Endothelial cell of umbilical vein (primary cell): ENCODE measurements at regions not wholly inside any gene's neighbourhood (a gene's known extent, or its start where the extent isn't known, plus 50 kb on each side); places are given as distances from the start of the nearest gene placed in this dataset.

ENCODE experiments used
- BruUV-seq: library from RNA; stranded (reverse); fragments of 400-500 nt; replicated peaks from 2 replicates; lab custom pipeline; 2021; lab: Mats Ljungman, UMichigan
- CTCF ChIA-PET: fragments of 300-600, 350-600 bp; sonication (Branson Sonifier 250); formaldehyde crosslinking; loops from one replicate; lab custom pipeline; 2021; ENCODE audit warnings: antibody characterized with exemption, inconsistent platforms; lab: Charles Lee
- POLR2A ChIA-PET: fragments of 300-600, 350-600 bp; sonication (Branson Sonifier 250); formaldehyde crosslinking; loops from one replicate; lab custom pipeline; 2021; ENCODE audit warnings: antibody characterized with exemption, inconsistent platforms; lab: Charles Lee
- DNase-seq: peaks from one replicate; pipeline ENCODE4 v3.0.0-alpha.2; 2011; ENCODE audit warnings: low read depth, low spot score
- FAIRE-seq: peaks from 2 replicates; lab custom pipeline; 2011; peaks lifted over from hg19 to GRCh38; lab: Jason Lieb, UNC
- H2AFZ ChIP-seq: 2 replicates; pipeline ENCODE4 v1.6.0; 2012; ENCODE audit warnings: low read depth, low read length, control low read depth, inconsistent platforms
- H3K27ac ChIP-seq: 2 replicates; pipeline ENCODE4 v1.5.1; 2011; ENCODE audit warnings: low read depth, mild to moderate bottlenecking, control low read depth, low read length, moderate library complexity; ENCODE audit not compliant: insufficient read depth
- H3K27me3 ChIP-seq, 2 experiments: 2 replicates each; pipeline versions ENCODE4 v1.6.0 to v1.6.1; 2011; ENCODE audit warnings: low read length in 2 of 2, mixed read lengths in 1 of 2; ENCODE audit not compliant: control insufficient read depth in 2 of 2, insufficient read depth in 2 of 2
- H3K36me3 ChIP-seq, 2 experiments: 2 replicates in 1 of 2; 3 replicates in 1 of 2; pipeline ENCODE4 v1.5.1; 2011; ENCODE audit warnings: low read length in 2 of 2, mild to moderate bottlenecking in 1 of 2, moderate library complexity in 1 of 2; ENCODE audit not compliant: control insufficient read depth in 2 of 2, insufficient read depth in 2 of 2; ENCODE audit errors: extremely low read depth in 1 of 2
- H3K4me1 ChIP-seq: 3 replicates; pipeline ENCODE4 v1.5.1; 2011; ENCODE audit warnings: mild to moderate bottlenecking, low read length; ENCODE audit not compliant: control insufficient read depth, insufficient read depth; ENCODE audit errors: extremely low read depth
- H3K4me2 ChIP-seq: 2 replicates; pipeline ENCODE4 v1.6.1; 2011; ENCODE audit warnings: low read length, control low read depth, mixed read lengths; ENCODE audit not compliant: insufficient read depth
- H3K4me3 ChIP-seq, 3 experiments: fragments of 200-600 bp in 1 of 3; sonication (generic), shearing (Covaris generic) in 1 of 3; replicated peaks in 1 of 3; 2 replicates each; pipeline ENCODE4 v1.5.1; 2011 to 2016; ENCODE audit warnings: control low read depth in 3 of 3, low read length in 3 of 3, mild to moderate bottlenecking in 2 of 3, inconsistent platforms in 1 of 3, low read depth in 1 of 3, moderate library complexity in 1 of 3; ENCODE audit not compliant: insufficient read depth in 1 of 3
- H3K79me2 ChIP-seq: 2 replicates; pipeline ENCODE4 v1.6.0; 2012; ENCODE audit warnings: low read length, inconsistent platforms; ENCODE audit not compliant: control insufficient read depth, insufficient read depth
- H3K9ac ChIP-seq: replicated peaks from 2 replicates; pipeline ENCODE3; 2011; ENCODE audit warnings: low read length, control low read depth; ENCODE audit not compliant: insufficient read depth; ENCODE audit errors: extremely low read depth
- H3K9me1 ChIP-seq: replicated peaks from 3 replicates; pipeline ENCODE4 v1.6.0; 2011; ENCODE audit warnings: mild to moderate bottlenecking, low read length; ENCODE audit not compliant: control insufficient read depth, insufficient read depth; ENCODE audit errors: extremely low read depth
- H3K9me3 ChIP-seq: replicated peaks from 2 replicates; pipeline ENCODE4 v1.5.1; 2012; ENCODE audit warnings: low read length, inconsistent platforms; ENCODE audit not compliant: control insufficient read depth, insufficient read depth
- H4K20me1 ChIP-seq: replicated peaks from 2 replicates; pipeline ENCODE3; 2011; ENCODE audit warnings: mild to moderate bottlenecking, low read length; ENCODE audit not compliant: control insufficient read depth, insufficient read depth; ENCODE audit errors: extremely low read depth
- CTCF ChIP-seq, 2 donors: IDR thresholded peaks; 1 replicate in 1 of 2; 2 replicates in 1 of 2; pipeline ENCODE4 v1.5.1; 2011; ENCODE audit warnings: low read length in 2 of 2, mild to moderate bottlenecking in 2 of 2, moderate library complexity in 2 of 2, control low read depth in 1 of 2, inconsistent platforms in 1 of 2, low read depth in 1 of 2; ENCODE audit not compliant: insufficient read depth in 1 of 2; ENCODE audit errors: extremely low read depth in 1 of 2
- EZH2 ChIP-seq: IDR thresholded peaks from 2 replicates; pipeline ENCODE4 v1.6.1; 2012; ENCODE audit warnings: borderline replicate concordance, low read depth, mild to moderate bottlenecking, moderate library complexity, low read length, inconsistent platforms; ENCODE audit not compliant: severe bottlenecking
- FOS ChIP-seq: IDR thresholded peaks from 2 replicates; pipeline ENCODE4 v1.6.1; 2011; ENCODE audit warnings: mild to moderate bottlenecking, low read length, moderate library complexity, borderline replicate concordance; ENCODE audit not compliant: insufficient read depth
- GATA2 ChIP-seq: IDR thresholded peaks from 2 replicates; pipeline ENCODE4 v1.7.0; 2011; ENCODE audit warnings: low read depth, mild to moderate bottlenecking, moderate library complexity, mixed read lengths, low read length; ENCODE audit not compliant: insufficient read length, insufficient read depth
- JUN ChIP-seq: IDR thresholded peaks from 2 replicates; pipeline ENCODE4 v1.6.1; 2011; ENCODE audit warnings: borderline replicate concordance, low read depth; ENCODE audit not compliant: insufficient read length, insufficient read depth
- MAX ChIP-seq: IDR thresholded peaks from 2 replicates; pipeline ENCODE4 v1.6.1; 2011; ENCODE audit not compliant: insufficient read depth, insufficient read length
- MYC ChIP-seq: IDR thresholded peaks from one replicate; pipeline ENCODE4 v1.6.1; 2011; ENCODE audit warnings: mild to moderate bottlenecking, low read depth, low read length
- POLR2A ChIP-seq: IDR thresholded peaks from 2 replicates; pipeline ENCODE4 v1.6.1; 2012; ENCODE audit warnings: low read depth, mild to moderate bottlenecking, control low read depth, low read length
- POLR2AphosphoS5 ChIP-seq: IDR thresholded peaks from 2 replicates; pipeline ENCODE4 v1.6.1; 2012; ENCODE audit warnings: low read depth, mild to moderate bottlenecking, control low read depth, low read length, moderate library complexity; ENCODE audit not compliant: insufficient read depth
- dilution Hi-C: fragments of 300-500 bp; cut with MboI; formaldehyde crosslinking; loops from one replicate; pipeline ENCODE4 v1.15.0; 2019; ENCODE audit warnings: low sequenced_read_pairs; ENCODE audit not compliant: extremely low pct_ligation_motif_present
- intact Hi-C: fragments of 100-400 bp; cut with micrococcal nuclease; formaldehyde crosslinking; loops from one replicate; pipeline ENCODE4 v1.10.0; 2022

- Histone ChIP-seq H3K27me3 (no peaks in the 10 kb centered on the region), H3K9ac (no peak overlapping the region), H3K4me3 (no peak overlapping the region), H2AFZ (no peak overlapping the region), H3K4me2 (no peak overlapping the region), H3K79me2 (no peaks in the 10 kb centered on the region), H3K36me3 (no peaks in the 10 kb centered on the region), H4K20me1 (no peaks in the 10 kb centered on the region), H3K4me1 (no peaks in the 10 kb centered on the region), H3K9me3 (no peaks in the 10 kb centered on the region), H3K9me1 (no peaks in the 10 kb centered on the region), H3K27ac (no peak overlapping the region)
- intact Hi-C loops: no loop called here
- POLR2A ChIA-PET: no interaction called here
- no peak for TF ChIP-seq MAX
- TF ChIP-seq FOS: no peak
- no peak for TF ChIP-seq POLR2A
- TF ChIP-seq EZH2: no peak
- no peak for TF ChIP-seq GATA2
- no peak for TF ChIP-seq POLR2AphosphoS5
- no peak for TF ChIP-seq MYC
- no peak for TF ChIP-seq CTCF (IDR thresholded peaks at IDR 0.05; ENCODE audit: extremely low read depth in 1 of 2, insufficient read depth in 1 of 2, low read depth in 1 of 2, low read length in 2 of 2)
- no peak for TF ChIP-seq JUN
- no TSS peak for BruUV-seq
- CTCF ChIA-PET: no interaction called here
- FAIRE-seq (no peak), DNase-seq (no peak)
- dilution Hi-C loops: no loop called here
These were observed 713.6 kb upstream of the MIR17HG start for GRCh38 chr13:90633849-90634248.
